Keratinocyte (primary cell): ENCODE measurements at regions not wholly inside any gene's neighbourhood (a gene's known extent, or its start where the extent isn't known, plus 50 kb on each side); places are given as distances from the start of the nearest gene placed in this dataset.

Experiments
- DNase-seq: peaks from one replicate; pipeline ENCODE4 v3.0.0-alpha.2; 2011; ENCODE audit warnings: low read depth, missing footprints, low spot score
- FAIRE-seq: peaks from 2 replicates; lab custom pipeline; 2011; peaks lifted over from hg19 to GRCh38; lab: Jason Lieb, UNC
- H2AFZ ChIP-seq: 2 replicates; pipeline ENCODE4 v1.6.0; 2012; ENCODE audit warnings: low read length, control low read depth, inconsistent platforms; ENCODE audit not compliant: control insufficient read depth
- H3K27ac ChIP-seq: 2 replicates; pipeline ENCODE4 v1.5.1; 2011; ENCODE audit warnings: low read length; ENCODE audit not compliant: control insufficient read depth, insufficient read depth
- H3K27me3 ChIP-seq: 3 replicates; pipeline ENCODE4 v1.6.0; 2011; ENCODE audit warnings: low read length; ENCODE audit not compliant: control insufficient read depth, insufficient read depth; ENCODE audit errors: extremely low read depth
- H3K36me3 ChIP-seq, 2 experiments: 2 replicates in 1 of 2; 3 replicates in 1 of 2; pipeline ENCODE4 v1.5.1; 2011; ENCODE audit warnings: low read length in 2 of 2, mild to moderate bottlenecking in 1 of 2; ENCODE audit not compliant: control insufficient read depth in 2 of 2, insufficient read depth in 2 of 2; ENCODE audit errors: extremely low read depth in 1 of 2
- H3K4me1 ChIP-seq: 3 replicates; pipeline ENCODE4 v1.5.1; 2011; ENCODE audit warnings: low read length; ENCODE audit not compliant: control insufficient read depth, insufficient read depth; ENCODE audit errors: extremely low read depth
- H3K4me2 ChIP-seq: 3 replicates; pipeline ENCODE4 v1.6.0; 2011; ENCODE audit warnings: low read depth, low read length; ENCODE audit not compliant: control insufficient read depth, insufficient read depth; ENCODE audit errors: extremely low read depth
- H3K4me3 ChIP-seq, 3 experiments: fragments of 200-600 bp in 1 of 3; sonication (generic) in 1 of 3; 2 replicates in 2 of 3; 3 replicates in 1 of 3; pipeline ENCODE4 v1.5.1; 2011 to 2016; ENCODE audit warnings: low read length in 3 of 3, mild to moderate bottlenecking in 3 of 3, control low read depth in 2 of 3, inconsistent platforms in 1 of 3, low read depth in 1 of 3, mixed read lengths in 1 of 3, mixed run types in 1 of 3, moderate library complexity in 1 of 3; ENCODE audit not compliant: control insufficient read depth in 2 of 3, insufficient read depth in 2 of 3; ENCODE audit errors: extremely low read depth in 1 of 3
- H3K79me2 ChIP-seq: 2 replicates; pipeline ENCODE4 v1.6.0; 2012; ENCODE audit warnings: low read length; ENCODE audit not compliant: control insufficient read depth, insufficient read depth
- H3K9ac ChIP-seq: 3 replicates; pipeline ENCODE4 v1.6.0; 2011; ENCODE audit warnings: low read length; ENCODE audit not compliant: control insufficient read depth, insufficient read depth; ENCODE audit errors: extremely low read depth
- H3K9me1 ChIP-seq: 3 replicates; pipeline ENCODE4 v1.6.0; 2011; ENCODE audit warnings: low read length; ENCODE audit not compliant: control insufficient read depth, insufficient read depth; ENCODE audit errors: extremely low read depth
- H3K9me3 ChIP-seq: 2 replicates; pipeline ENCODE4 v1.5.1; 2012; ENCODE audit warnings: low read depth, low read length; ENCODE audit not compliant: control insufficient read depth
- H4K20me1 ChIP-seq: 3 replicates; pipeline ENCODE4 v1.6.0; 2011; ENCODE audit warnings: low read length; ENCODE audit not compliant: control insufficient read depth, insufficient read depth; ENCODE audit errors: extremely low read depth
- EZH2 ChIP-seq: IDR thresholded peaks from one replicate; pipeline ENCODE4 v1.6.1; 2012; ENCODE audit warnings: inconsistent platforms, mild to moderate bottlenecking, low read length, moderate library complexity
- dilution Hi-C: fragments of 300-500 bp; cut with MboI; formaldehyde crosslinking; loops from one replicate; pipeline ENCODE4 v1.7.0; 2020; ENCODE audit warnings: low sequenced_read_pairs; ENCODE audit not compliant: extremely low pct_ligation_motif_present
- TF ChIP-seq, protein P1 (sequence below), 3 experiments: IDR thresholded peaks in 1 of 3; conservative IDR thresholded peaks in 1 of 3; optimal IDR thresholded peaks in 1 of 3; 2 replicates in 2 of 3; 3 replicates in 1 of 3; pipeline versions ENCODE3 to v1.5.1; 2011; ENCODE audit warnings: low read length in 3 of 3, mild to moderate bottlenecking in 3 of 3, moderate library complexity in 2 of 3, control low read depth in 1 of 3, inconsistent platforms in 1 of 3; ENCODE audit not compliant: insufficient read depth in 2 of 3; ENCODE audit errors: extremely low read depth in 1 of 3

GRCh38 chr22:47437110-47437509 is 674.7 kb downstream of the TBC1D22A start:
- Histone ChIP-seq H2AFZ (no peak overlapping the region), H3K9me1 (no peaks in the 10 kb centered on the region), H3K36me3 (no peaks in the 10 kb centered on the region), H3K4me1 (no peaks in the 10 kb centered on the region), H3K4me2 (no peak overlapping the region), H3K79me2 (no peaks in the 10 kb centered on the region), H4K20me1 (no peaks in the 10 kb centered on the region), H3K27me3 (no peaks in the 10 kb centered on the region), H3K27ac (no peak overlapping the region), H3K4me3 (no peak overlapping the region), H3K9ac (no peak overlapping the region), H3K9me3 (peaks cover 2% of the 10 kb centered on the region)
- dilution Hi-C loops, result no loop called here
- no peak for FAIRE-seq
- no peak for DNase-seq
- TF ChIP-seq, protein P1, sequence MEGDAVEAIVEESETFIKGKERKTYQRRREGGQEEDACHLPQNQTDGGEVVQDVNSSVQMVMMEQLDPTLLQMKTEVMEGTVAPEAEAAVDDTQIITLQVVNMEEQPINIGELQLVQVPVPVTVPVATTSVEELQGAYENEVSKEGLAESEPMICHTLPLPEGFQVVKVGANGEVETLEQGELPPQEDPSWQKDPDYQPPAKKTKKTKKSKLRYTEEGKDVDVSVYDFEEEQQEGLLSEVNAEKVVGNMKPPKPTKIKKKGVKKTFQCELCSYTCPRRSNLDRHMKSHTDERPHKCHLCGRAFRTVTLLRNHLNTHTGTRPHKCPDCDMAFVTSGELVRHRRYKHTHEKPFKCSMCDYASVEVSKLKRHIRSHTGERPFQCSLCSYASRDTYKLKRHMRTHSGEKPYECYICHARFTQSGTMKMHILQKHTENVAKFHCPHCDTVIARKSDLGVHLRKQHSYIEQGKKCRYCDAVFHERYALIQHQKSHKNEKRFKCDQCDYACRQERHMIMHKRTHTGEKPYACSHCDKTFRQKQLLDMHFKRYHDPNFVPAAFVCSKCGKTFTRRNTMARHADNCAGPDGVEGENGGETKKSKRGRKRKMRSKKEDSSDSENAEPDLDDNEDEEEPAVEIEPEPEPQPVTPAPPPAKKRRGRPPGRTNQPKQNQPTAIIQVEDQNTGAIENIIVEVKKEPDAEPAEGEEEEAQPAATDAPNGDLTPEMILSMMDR (optimal IDR thresholded peaks at IDR 0.05 in 1 of 3, IDR thresholded peaks at IDR 0.05 in 1 of 3, conservative IDR thresholded peaks at IDR 0.05 in 1 of 3; ENCODE audit: extremely low read depth in 1 of 3, insufficient read depth in 2 of 3, low read length in 3 of 3), result no peak
- no peak for TF ChIP-seq EZH2

DNA sequence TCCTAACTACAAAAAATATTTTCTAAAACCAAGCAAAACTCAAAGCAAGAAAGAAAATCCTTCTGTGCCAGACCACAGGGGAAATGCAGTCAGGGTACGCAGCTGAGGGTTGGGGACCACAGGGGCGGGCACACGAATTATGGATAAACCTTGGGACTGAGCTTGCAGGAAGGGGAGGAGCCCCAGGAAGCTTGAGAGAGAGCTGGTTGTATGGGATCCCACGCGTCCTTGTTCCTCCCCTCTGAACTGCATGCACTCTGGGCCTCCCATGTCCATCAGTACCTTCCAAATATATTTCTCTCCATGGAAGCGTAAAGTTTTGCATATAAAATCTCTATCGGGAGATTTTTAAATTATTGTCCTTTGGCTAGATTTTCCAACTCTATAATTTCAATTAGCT is 673.4 kb downstream of the TBC1D22A start:
- H3K4me2 ChIP-seq, result no peak overlapping the region
- no peak for DNase-seq
- no peak overlapping the region for H2AFZ ChIP-seq
- no peak for FAIRE-seq
- H3K79me2 ChIP-seq, result no peaks in the 10 kb centered on the region
- TF ChIP-seq EZH2, result no peak
- TF ChIP-seq, protein P1 (optimal IDR thresholded peaks at IDR 0.05 in 1 of 3, IDR thresholded peaks at IDR 0.05 in 1 of 3, conservative IDR thresholded peaks at IDR 0.05 in 1 of 3; ENCODE audit: extremely low read depth in 1 of 3, insufficient read depth in 2 of 3, low read length in 3 of 3), result no peak
- no peaks in the 10 kb centered on the region for H3K9me1 ChIP-seq
- no peak overlapping the region for H3K27ac ChIP-seq
- H3K36me3 ChIP-seq, result no peaks in the 10 kb centered on the region
- H3K4me3 ChIP-seq, result no peak overlapping the region
- dilution Hi-C loops, result no loop called here
- no peak overlapping the region for H3K9ac ChIP-seq
- no peaks in the 10 kb centered on the region for H3K27me3 ChIP-seq
- H3K4me1 ChIP-seq, result no peaks in the 10 kb centered on the region
- no peaks in the 10 kb centered on the region for H4K20me1 ChIP-seq
- peaks cover 2% of the 10 kb centered on the region for H3K9me3 ChIP-seq
